ENCODE measurements at regions not wholly inside any gene's neighbourhood (a gene's known extent, or its start where the extent isn't known, plus 50 kb on each side); places are given as distances from the start of the nearest gene placed in this dataset.

GRCh38 chr16:76766538-76766937, 424.5 kb upstream of the MON1B start:
- Mint-ChIP-seq H3K4me1 (ENCODE audit: low read depth, unreplicated experiment) (no peaks in the 10 kb centered on the region), H3K27me3 (ENCODE audit: low read depth, unreplicated experiment) (no peaks in the 10 kb centered on the region), H3K9me3 (ENCODE audit: unreplicated experiment) (peaks cover 8% of the 10 kb centered on the region), H3K4me3 (ENCODE audit: unreplicated experiment) (no peak overlapping the region), H3K27ac (ENCODE audit: unreplicated experiment) (no peak overlapping the region), H3K36me3 (ENCODE audit: low read depth, unreplicated experiment) (no peaks in the 10 kb centered on the region)
- no peaks in the 10 kb centered on the region for H3K79me2 ChIP-seq (ENCODE audit: insufficient read depth, low read length)
- no peaks in the 10 kb centered on the region for H4K20me1 ChIP-seq (ENCODE audit: insufficient read depth, low read length)
- H3K27me3 ChIP-seq (ENCODE audit: insufficient read depth, low read length) = no peaks in the 10 kb centered on the region
- no peak overlapping the region for H2AFZ ChIP-seq (ENCODE audit: low read depth, low read length)
- H3K9me3 ChIP-seq (ENCODE audit: insufficient read depth, low read depth, low read length) = no peaks in the 10 kb centered on the region
- no peak overlapping the region for H3K9ac ChIP-seq (ENCODE audit: low read length)
- FAIRE-seq = no peak
- H3K36me3 ChIP-seq (ENCODE audit: insufficient read depth, low read length) = no peaks in the 10 kb centered on the region
- no peak overlapping the region for H3K4me2 ChIP-seq (ENCODE audit: low read length)
- no peak for DNase-seq (ENCODE audit: low read depth)
- H3K27ac ChIP-seq (ENCODE audit: low read depth, low read length) = no peak overlapping the region
- H3K4me1 ChIP-seq (ENCODE audit: insufficient read depth, low read length) = no peaks in the 10 kb centered on the region
- no peak overlapping the region for H3K4me3 ChIP-seq (ENCODE audit: insufficient read depth, low read depth, low read length)
- TF ChIP-seq EZH2 (IDR thresholded peaks at IDR 0.05; ENCODE audit: insufficient read depth, low read length) = no peak

GRCh38 chr16:76768316-76768715, 422.7 kb upstream of the MON1B start:
- TF ChIP-seq CTCF (IDR thresholded peaks at IDR 0.05; ENCODE audit: insufficient read depth, low read depth, low read length) (no peak), EZH2 (IDR thresholded peaks at IDR 0.05; ENCODE audit: insufficient read depth, low read length) (no peak)
- Mint-ChIP-seq H3K36me3 (ENCODE audit: low read depth, unreplicated experiment) (no peaks in the 10 kb centered on the region), H3K27ac (ENCODE audit: unreplicated experiment) (no peak overlapping the region), H3K9me3 (ENCODE audit: unreplicated experiment) (peaks cover 4% of the 10 kb centered on the region), H3K27me3 (ENCODE audit: low read depth, unreplicated experiment) (no peaks in the 10 kb centered on the region), H3K4me3 (ENCODE audit: unreplicated experiment) (no peak overlapping the region), H3K4me1 (ENCODE audit: low read depth, unreplicated experiment) (no peaks in the 10 kb centered on the region)
- H3K9me3 ChIP-seq (ENCODE audit: insufficient read depth, low read depth, low read length) = no peaks in the 10 kb centered on the region
- H3K9ac ChIP-seq (ENCODE audit: low read length) = no peak overlapping the region
- H3K36me3 ChIP-seq (ENCODE audit: insufficient read depth, low read length) = no peaks in the 10 kb centered on the region
- no peak overlapping the region for H3K4me2 ChIP-seq (ENCODE audit: low read length)
- H4K20me1 ChIP-seq (ENCODE audit: insufficient read depth, low read length) = no peaks in the 10 kb centered on the region
- DNase-seq (ENCODE audit: low read depth) = no peak
- no peaks in the 10 kb centered on the region for H3K4me1 ChIP-seq (ENCODE audit: insufficient read depth, low read length)
- no peak overlapping the region for H3K4me3 ChIP-seq (ENCODE audit: insufficient read depth, low read depth, low read length)
- no peak for FAIRE-seq
- H3K79me2 ChIP-seq (ENCODE audit: insufficient read depth, low read length) = no peaks in the 10 kb centered on the region
- H3K27me3 ChIP-seq (ENCODE audit: insufficient read depth, low read length) = no peaks in the 10 kb centered on the region
- H3K27ac ChIP-seq (ENCODE audit: low read depth, low read length) = no peak overlapping the region
- no peak overlapping the region for H2AFZ ChIP-seq (ENCODE audit: low read depth, low read length)

GRCh38 chr16:76768948-76769347, 422.0 kb upstream of the MON1B start:
- no peaks in the 10 kb centered on the region for H3K79me2 ChIP-seq (ENCODE audit: insufficient read depth, low read length)
- Mint-ChIP-seq H3K4me1 (ENCODE audit: low read depth, unreplicated experiment) (no peaks in the 10 kb centered on the region), H3K27ac (ENCODE audit: unreplicated experiment) (no peak overlapping the region), H3K27me3 (ENCODE audit: low read depth, unreplicated experiment) (no peaks in the 10 kb centered on the region), H3K4me3 (ENCODE audit: unreplicated experiment) (no peak overlapping the region), H3K36me3 (ENCODE audit: low read depth, unreplicated experiment) (no peaks in the 10 kb centered on the region), H3K9me3 (ENCODE audit: unreplicated experiment) (peaks cover 5% of the 10 kb centered on the region)
- no peaks in the 10 kb centered on the region for H3K4me1 ChIP-seq (ENCODE audit: insufficient read depth, low read length)
- H3K27me3 ChIP-seq (ENCODE audit: insufficient read depth, low read length) = no peaks in the 10 kb centered on the region
- H3K9me3 ChIP-seq (ENCODE audit: insufficient read depth, low read depth, low read length) = no peaks in the 10 kb centered on the region
- TF ChIP-seq EZH2 (IDR thresholded peaks at IDR 0.05; ENCODE audit: insufficient read depth, low read length) = no peak
- TF ChIP-seq CTCF (IDR thresholded peaks at IDR 0.05; ENCODE audit: insufficient read depth, low read depth, low read length) = no peak
- H3K4me2 ChIP-seq (ENCODE audit: low read length) = no peak overlapping the region
- no peak overlapping the region for H3K27ac ChIP-seq (ENCODE audit: low read depth, low read length)
- H3K36me3 ChIP-seq (ENCODE audit: insufficient read depth, low read length) = no peaks in the 10 kb centered on the region
- H2AFZ ChIP-seq (ENCODE audit: low read depth, low read length) = no peak overlapping the region
- no peak for FAIRE-seq
- H3K4me3 ChIP-seq (ENCODE audit: insufficient read depth, low read depth, low read length) = no peak overlapping the region
- no peaks in the 10 kb centered on the region for H4K20me1 ChIP-seq (ENCODE audit: insufficient read depth, low read length)
- DNase-seq (ENCODE audit: low read depth) = no peak
- H3K9ac ChIP-seq (ENCODE audit: low read length) = no peak overlapping the region

Measured in astrocyte (in vitro differentiated cells and primary cell).